ENCODE measurements at regions not wholly inside any gene's neighbourhood (a gene's known extent, or its start where the extent isn't known, plus 50 kb on each side); places are given as distances from the start of the nearest gene placed in this dataset.

DNA sequence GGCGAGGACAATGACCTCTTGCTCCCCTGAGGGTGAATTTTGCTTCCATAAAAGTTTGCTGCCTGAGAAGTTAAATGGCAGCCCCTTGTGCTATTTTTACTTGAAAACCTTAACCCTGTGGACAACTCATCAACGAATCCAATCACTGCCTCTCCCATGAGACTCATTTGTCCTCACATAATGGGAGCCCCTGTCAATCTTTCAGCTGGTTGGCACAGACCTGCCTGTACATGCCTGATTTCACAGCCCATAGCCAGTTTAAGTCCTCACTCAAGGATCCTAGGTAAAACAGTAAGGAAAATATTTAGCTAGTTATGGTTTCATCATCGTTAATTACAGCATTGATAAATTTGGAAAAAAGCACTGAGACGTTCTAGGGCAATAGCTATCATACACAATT is 207.4 kb downstream of the NHLRC3 start:
- DNase-seq, result no peak

DNA sequence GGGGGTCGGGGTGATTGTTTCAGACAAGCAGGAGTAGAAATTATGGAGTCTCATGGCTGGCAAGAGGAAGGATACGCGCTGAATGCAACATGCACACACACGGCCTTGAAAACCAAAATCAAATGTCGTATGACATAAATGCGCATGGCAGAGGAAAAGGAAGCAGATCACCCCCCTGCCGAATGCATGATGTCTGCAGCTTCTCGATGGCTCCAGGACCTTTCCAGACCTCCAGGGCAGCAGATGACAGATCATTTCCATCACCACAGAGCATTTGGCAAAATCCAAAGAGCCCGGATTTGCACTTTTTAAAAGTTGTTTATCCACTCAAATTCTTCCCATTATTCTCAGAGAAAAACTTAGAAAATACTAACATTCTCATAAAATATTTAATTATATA is 211.7 kb downstream of the NHLRC3 start:
- no peak for DNase-seq

DNA sequence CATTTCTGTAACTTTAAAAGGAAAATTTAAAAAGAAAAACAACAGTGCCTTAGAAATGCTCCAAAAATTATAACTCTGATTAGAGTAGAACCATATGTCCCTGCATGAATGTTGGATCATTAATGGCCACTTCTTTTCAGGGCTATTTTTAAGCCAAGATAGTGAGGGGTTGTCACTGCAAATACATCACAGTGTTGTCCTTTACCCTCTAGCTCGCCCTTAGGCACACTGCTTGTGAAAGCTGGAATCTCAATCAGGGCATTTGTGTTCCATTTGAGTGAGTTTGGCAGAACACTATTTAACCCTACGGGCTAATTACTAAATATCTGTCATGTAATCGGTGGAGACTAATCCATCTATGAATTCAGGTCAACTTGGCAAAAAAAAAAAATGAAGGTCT is 212.2 kb downstream of the NHLRC3 start:
- DNase-seq, result no peak

DNA sequence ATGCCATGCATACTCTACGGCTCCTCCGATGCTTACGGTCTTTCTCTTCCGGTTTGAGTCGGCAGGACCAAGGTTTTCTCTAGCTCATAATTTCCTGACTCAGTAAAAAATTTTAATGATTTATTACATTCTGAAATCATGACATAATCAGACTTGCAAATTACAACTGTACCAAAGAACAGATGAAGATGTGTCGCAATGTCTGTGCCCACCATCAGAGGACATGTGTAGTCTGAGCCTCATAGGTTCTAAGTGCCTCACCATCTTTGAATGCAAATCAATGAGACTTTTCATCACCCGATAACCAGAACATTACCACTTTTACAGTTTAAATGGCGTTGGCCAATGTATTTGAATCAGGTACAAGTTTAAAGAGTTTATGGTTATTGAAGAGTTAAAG is 213.1 kb downstream of the NHLRC3 start:
- DNase-seq, result no peak

DNA sequence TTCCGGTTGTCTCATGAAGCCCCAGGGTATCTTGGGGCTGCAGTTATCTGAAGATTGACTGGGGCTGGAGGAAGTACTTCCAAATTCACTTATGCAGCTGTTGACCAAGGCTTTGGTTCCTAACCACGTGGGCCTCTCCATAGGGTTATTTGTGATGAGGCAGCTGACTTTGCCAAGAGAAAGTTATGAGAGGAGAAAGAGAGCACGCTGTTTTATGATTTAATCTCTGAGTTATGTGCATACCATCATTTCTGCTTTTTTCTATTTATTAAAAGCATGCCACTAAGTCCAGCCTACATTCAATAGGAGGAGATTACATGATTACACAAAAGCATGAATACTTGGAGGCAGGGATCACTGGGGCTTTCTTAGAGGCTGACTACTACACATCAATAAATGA is 215.5 kb downstream of the NHLRC3 start:
- DNase-seq, result no peak

DNA sequence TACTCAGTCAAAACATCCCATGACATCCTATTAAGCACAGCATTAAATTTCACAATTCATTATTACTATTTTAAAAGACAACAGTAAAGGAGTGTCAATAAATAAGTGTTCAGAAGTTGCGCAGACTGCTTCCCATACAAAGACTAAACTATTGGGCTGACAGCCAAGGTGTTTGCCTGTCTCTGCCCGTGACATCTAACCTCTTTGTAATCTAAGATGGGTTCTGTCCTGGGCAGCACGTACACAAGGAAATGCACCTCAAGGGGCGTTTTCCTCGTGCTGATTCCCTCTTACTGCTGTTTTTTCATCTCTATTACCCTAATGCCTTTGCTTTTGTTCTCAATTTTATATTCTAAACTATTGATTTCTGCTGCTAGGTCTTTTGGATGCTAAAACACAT is 216.3 kb downstream of the NHLRC3 start:
- no peak for DNase-seq

DNA sequence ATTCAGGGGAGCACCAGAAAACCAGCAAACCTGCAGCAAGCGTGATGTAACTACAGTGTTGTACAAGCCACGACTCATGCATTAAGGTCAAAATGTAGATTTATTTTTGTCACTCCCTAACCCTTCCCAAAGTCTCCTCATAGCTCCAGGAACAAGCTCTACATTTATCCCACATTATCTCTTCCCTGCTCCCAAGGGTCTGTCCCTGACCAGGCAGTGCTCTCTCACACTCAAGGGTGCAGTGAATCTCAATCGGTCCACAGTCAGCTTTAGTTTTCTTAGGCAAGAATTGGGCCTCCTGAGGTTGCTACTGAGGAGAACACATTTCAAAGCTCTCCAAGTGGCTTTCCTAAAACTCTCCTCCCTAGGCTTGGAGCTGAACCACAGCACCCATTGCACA is 219.4 kb downstream of the NHLRC3 start:
- DNase-seq, result no peak

DNA sequence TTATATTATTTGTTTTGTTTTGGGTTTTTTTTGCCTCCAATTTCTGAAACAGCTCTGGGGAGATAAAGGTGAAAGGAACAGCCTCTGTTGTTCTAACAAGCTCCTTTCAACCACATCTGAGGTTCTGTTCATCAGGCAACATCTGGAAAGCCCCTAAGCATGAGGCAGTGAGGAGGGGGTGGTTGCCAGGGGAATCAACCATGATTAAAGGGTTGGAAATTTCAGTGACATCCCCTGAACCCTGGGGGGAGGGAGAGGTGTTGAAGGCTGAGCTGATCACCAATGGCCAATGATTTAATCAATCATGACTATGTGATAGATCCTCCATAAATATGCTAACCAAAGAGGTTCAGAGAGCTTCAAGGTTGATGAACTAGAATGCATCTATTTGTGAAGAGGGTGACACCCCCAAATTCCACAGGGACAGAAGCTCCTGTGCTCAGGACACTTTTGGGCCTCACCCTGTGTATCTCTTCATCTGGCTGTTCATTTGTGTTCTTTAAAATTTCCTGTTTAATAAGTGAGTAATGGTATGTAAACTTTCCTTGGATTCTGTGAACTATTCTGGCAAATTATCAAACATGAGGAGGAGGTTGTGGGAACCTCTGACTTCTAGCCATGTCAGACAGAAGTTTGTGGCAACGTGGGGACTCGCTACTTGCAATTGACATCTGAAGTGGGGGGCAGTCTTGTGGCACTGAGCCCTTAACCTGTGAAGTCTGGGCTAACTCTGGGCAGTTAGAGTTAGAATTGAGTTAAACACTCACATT is 221.3 kb downstream of the NHLRC3 start:
- DNase-seq, result peak; percentile 3

DNA sequence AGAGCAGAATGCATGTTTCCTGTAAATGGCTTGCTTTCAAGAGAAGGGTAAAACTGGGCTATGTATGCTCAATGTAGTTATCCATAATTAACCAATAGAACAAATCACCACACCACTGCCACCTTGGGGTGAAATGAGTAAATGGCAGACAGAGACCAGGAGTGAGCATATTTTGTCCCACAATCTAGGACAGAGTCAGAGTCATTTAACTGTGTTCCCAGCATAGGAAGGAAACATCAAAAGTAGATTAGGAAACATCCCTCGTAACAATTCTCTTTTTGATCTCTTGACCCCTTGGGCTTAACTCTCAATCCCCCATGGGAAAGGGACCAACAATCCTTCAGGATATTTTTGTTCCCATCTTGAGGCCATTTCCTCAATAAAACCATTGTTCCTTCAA is 224.8 kb downstream of the NHLRC3 start:
- peak; percentile 30 for DNase-seq

DNA sequence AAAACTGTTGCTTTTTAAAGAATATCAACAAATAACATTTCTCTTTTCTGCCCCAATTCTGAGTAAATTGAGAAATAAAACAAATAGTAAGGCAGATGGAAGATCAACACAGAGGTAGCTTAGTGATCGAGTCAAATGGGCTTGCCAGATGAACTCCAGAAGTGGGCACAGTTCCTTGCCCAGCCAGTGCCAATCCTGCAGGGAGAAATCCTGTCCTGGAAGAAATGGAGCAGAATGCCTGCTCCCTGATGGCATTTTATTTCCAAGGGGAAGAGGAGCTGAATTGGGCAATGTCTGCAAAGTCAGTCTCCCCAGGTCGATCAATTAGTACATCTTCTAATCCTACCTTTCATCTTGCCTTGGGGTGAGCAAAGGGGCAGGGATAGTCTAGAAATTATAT is 225.3 kb downstream of the NHLRC3 start:
- DNase-seq, result no peak

DNA sequence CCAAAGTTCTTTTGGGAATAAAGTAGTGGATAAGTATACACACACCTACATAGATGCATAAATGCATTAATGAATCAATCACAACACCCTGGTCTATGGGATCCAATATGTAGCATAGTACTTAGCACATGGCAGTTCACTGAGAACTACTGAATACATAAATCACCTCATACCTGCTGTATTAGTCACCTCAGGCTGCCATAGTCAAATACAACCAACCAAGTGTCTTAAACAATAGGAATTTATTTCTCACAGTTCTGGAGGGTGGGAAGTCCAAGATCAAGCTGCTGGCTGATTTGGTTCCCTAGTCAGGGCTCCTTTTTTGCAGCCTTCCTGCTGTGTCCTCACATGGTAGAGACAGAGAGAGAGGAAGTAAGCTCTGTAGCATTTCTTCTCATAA is 228.2 kb downstream of the NHLRC3 start:
- DNase-seq, result no peak

DNA sequence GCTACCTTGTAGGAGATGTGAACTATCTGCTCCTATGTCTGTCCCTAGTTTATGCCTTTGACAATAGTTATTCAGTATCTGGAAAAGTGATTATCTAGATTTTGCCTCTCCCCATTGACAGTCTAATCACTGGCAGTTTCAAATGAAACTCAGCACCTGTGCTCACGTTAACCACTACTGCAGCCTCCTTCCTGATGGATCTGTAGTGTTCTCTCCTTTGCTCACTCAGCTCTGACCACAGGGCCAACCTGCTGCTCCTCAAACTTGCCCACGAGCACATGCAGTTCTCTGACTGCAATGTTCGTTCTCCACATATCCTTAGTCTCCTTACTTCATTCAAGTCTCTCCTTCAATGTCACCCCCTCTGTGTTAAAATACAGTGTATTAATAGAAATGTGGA is 230.1 kb downstream of the NHLRC3 start:
- no peak for DNase-seq

DNA sequence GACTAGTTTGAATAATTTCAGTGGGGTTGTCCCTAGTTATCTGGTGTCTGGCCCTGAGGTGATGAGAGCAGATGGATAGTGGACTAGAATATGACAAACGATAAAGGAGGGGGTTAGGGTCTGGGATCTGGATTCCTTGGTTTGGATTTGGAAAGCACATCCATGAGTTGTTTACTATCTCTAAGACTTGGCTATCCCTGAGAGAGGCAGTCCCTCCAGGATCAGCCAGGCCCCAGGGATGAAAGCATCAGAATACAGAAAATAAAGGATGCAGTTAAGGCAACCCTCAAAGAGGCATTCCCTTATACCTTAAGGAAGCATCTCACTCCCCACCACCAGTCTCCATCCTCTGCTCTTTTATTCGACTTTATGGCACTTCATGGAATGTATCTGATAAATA is 230.7 kb downstream of the NHLRC3 start:
- no peak for DNase-seq

DNA sequence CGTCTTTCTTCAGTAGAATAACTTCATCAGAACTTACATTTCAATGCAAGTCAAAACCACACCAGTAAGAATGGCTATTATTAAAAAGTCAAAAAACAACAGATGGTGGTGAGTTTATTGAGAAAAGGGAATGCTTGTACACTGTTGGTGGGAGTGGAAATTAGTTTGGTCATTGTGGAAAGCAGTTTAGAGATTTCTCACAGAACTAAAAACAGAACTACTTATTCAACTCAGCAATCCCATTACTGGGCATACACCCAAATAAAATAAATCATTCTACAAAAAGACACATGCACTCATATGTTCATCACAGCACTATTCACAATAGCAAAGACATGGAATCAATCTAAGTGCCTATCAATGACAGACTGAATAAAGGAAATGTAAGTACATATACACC is 231.2 kb downstream of the NHLRC3 start:
- no peak for DNase-seq

DNA sequence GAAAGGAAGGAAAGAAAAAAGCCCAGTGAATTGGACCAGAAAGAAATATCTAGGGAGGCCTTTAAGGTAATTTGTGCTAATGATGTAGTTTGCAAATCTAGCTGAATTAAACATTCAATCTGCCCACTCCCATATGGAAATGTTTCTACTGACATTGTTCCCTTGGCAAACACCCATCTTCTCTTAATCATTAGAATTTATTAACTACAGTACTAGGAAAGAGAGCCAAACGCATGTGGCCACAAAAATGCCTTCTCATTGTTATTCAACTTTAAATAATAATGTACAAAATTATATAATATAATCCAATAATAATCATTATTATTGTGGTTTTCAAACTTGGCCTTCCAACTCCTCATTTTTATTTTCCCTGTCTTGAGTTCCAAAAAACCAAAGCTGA is 234.7 kb downstream of the NHLRC3 start:
- no peak for DNase-seq

DNA sequence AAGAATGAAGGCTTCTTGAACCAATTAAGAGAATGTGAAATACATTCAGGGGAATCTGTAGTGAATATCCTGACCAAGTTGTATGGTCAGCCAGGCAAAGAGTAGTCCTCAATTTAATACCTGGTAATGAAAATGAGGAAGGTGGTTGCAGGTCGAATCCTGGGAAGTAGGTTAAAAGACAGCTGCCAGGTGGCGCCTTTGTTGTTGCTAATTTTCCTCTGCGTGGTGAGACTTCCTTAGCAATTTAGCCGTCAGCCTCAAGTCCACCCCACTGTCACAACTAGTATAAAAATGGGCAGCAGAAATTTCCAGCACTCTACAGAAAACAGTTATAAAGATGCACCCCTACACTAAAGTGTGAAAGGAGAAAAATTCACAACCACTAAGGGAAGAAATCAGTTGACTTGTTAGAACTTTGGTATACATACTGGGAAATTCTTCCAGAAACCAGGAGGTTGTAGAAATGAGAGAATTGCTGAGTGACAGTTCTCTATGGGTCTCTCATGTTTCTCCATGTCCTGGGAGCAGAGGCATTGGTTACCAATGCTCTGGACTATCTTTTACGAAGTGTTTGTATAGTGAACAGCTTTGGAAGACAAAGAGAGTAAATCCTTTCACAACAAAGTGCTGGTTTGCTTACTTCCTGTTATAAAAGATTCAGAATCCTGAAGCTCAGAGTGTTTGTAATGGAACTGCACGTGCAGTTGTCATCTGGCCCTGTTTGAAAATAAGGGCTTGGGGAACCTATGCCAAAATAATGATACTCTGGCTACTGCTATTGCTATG is 235.9 kb downstream of the NHLRC3 start:
- no peak for DNase-seq

DNA sequence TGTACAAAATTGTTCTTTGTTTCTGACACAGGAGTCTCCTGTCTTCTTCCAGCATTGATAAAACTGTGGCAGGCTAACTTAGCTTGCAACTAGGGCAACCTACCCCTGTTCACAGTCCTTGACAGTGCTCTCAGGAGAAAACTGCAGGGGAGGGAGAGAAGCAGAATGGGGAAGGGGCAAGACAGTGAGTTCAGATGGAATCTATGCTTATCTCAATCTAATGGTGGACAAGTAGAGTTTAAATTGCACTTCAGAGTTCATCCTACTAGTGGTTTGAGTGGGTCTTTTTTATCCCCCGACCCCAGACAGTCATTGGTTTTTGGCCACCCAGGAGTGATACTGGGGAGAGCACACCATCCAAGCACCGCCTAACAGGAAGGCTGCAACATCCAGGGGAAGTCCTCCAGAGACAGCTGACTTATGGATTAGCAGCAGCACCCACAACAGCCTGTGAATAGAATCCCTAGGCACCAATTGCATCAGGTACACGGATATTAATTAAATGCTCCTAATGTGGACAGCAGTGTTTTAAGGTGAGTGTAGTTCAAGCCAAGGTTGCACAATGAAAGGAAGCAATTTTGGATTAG is 236.6 kb downstream of the NHLRC3 start:
- no peak for DNase-seq

DNA sequence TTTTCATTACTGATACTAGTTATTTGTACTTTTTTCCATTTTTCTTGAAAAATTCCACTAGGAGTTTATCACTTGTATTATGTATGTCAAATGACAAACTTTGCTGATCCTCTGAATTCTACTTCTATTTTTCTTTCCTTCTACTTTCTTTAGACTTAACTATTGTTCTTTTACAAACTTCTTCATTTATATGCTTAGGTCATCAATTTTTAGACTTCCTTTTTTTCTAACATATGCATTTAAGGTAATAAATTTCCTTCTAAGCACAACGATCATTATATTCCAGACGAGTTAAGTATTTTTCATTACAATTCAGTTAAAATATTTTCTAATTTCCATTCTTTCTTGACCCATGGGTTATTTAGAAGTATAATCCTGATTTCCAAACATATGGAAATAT is 240.8 kb downstream of the NHLRC3 start:
- DNase-seq, result no peak

DNA sequence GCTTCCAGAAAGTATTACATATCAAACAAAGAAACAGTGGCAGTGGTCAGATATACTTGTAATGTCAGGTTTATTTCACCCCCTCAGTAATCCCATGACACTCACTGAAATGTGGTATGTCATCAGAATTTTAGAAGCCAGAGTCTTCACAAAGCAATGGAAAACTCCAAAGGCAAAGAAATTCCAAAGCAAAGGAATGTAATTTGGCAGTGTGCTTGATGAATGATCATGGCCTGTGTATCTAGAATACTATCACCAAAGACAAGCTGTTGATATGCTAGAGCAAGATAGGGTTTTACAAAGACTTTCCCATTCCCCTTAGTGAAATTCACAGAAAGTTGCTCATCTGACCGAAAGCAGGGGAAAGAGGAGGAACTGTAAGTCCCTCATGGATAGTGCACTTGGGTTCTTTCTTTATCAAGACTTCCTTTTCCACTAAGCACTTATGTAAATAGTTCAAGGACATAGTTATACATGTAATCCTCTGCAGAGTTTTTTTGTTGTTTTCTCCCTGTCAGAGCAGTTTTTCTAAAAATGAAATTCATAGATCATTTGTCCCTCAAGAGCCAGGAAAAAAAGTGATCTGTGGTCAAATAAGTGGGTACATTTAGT is 243.4 kb downstream of the NHLRC3 start:
- DNase-seq, result no peak

DNA sequence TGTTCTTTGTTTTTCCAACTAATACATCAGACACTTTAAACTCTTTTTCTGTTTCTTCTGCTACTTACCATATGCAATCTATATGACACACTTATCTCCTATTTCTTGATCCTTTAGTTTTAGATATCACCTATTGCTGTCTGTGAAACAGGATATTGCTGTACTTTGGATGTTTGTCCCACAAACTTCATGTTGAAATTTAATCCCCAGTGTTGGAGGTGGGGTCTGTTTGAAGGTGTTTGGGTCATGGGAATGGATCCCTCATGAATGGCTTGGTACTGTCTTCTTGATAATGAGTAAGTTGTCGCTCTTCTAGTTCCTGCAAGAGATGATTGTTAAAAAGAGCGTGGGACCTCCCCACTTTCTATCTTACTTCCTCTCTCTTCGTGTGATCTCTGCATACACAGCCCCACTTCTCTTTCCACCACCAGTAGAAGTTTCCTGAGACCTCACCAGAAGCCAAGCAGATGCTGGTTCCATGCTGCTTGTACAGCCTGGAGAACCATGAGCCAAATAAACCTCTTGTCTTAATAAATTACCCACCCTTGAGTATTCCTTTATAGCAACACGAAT is 244.2 kb downstream of the NHLRC3 start:
- DNase-seq, result no peak

DNA sequence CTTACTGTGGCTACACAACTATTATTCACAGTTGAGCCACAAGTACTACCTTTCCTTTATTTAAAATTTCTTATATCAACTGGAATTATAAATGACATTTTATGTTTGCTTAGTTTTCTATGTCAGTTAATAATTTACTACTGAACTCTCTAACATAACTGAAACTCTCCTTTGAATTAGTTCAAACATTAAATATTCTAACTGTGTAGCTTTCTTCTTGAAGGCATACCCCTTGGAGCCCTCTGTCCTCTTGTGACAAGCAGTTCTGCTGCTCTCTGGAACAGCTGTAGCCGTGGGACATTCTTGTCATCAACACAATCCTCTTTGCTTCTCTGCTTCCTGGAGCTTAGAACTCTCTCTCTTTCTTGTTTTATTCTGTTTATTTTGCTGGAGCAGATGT is 244.8 kb downstream of the NHLRC3 start:
- DNase-seq, result no peak

DNA sequence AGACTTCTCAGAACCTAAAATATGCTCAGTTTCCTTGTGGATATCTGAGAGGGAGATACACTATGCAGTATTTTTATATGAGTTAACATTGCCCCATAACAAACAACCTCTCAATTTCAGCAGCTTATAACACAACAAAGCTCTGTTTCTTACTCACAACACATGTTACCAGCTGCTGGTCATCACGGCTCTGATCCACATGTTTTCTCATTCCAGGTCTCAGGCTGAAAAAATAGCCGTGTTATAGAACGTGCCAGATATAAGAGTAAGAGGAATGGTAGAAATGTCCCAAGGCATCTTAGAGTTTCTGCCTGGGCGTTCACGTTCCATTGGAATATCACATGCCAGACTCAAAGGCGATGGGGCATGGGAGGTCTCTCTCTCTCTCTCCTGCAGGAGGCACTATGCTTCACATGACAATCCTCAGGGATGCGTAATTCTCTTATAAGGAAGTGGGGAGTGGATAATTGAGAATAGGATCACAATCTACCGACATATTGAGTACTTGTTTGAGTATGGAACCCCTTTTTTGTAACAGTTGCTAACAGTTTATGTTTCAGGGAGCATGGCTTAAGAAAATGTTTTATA is 246.6 kb downstream of the NHLRC3 start:
- no peak for DNase-seq

All from CD4-positive, alpha-beta T cell treated with Interleukin-4 for 4 hours (primary cell).